Panc1 (cell line): ENCODE measurements at regions not wholly inside any gene's neighbourhood (a gene's known extent, or its start where the extent isn't known, plus 50 kb on each side); places are given as distances from the start of the nearest gene placed in this dataset.

Source experiments
- POLR2AphosphoS5 ChIP-seq: IDR thresholded peaks from 2 replicates; pipeline ENCODE4 v1.6.1; 2012; ENCODE audit warnings: mild to moderate bottlenecking, low read depth, low read length, moderate library complexity
- SIN3A ChIP-seq: IDR thresholded peaks from 2 replicates; pipeline ENCODE4 v1.6.1; 2012; ENCODE audit warnings: low read depth, mild to moderate bottlenecking, low read length, moderate library complexity, borderline replicate concordance; ENCODE audit not compliant: insufficient read depth
- TF ChIP-seq, protein P1 (sequence below): fragments of 450-650 bp; IDR thresholded peaks from 2 replicates; pipeline ENCODE4 v1.5.1; 2017; ENCODE audit warnings: mild to moderate bottlenecking

DNA sequence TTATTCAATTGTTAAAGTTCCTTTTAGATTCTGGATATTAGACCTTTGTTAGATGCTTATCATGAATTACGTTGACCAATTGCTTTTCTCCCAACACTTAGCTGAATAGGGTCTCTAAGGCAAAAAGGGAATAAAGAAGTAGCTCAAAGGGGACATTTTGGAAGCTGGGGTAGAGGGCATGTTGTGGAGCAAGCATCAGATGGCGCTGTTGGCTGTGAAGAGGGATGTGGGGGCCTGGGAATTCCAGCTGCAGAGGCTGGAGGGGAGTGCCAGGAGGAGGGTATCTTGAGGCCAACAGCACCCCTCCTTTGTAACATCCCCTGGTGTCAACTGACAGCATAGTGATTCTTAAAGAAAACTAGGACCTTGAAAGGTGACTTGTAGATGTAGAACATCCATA lies 198.2 kb downstream of the ADCYAP1 start:
- TF ChIP-seq, protein P1, sequence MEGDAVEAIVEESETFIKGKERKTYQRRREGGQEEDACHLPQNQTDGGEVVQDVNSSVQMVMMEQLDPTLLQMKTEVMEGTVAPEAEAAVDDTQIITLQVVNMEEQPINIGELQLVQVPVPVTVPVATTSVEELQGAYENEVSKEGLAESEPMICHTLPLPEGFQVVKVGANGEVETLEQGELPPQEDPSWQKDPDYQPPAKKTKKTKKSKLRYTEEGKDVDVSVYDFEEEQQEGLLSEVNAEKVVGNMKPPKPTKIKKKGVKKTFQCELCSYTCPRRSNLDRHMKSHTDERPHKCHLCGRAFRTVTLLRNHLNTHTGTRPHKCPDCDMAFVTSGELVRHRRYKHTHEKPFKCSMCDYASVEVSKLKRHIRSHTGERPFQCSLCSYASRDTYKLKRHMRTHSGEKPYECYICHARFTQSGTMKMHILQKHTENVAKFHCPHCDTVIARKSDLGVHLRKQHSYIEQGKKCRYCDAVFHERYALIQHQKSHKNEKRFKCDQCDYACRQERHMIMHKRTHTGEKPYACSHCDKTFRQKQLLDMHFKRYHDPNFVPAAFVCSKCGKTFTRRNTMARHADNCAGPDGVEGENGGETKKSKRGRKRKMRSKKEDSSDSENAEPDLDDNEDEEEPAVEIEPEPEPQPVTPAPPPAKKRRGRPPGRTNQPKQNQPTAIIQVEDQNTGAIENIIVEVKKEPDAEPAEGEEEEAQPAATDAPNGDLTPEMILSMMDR, result no peak
- TF ChIP-seq SIN3A, result no peak
- TF ChIP-seq POLR2AphosphoS5, result no peak
